Calu3 (cell line): ENCODE measurements at regions not wholly inside any gene's neighbourhood (a gene's known extent, or its start where the extent isn't known, plus 50 kb on each side); places are given as distances from the start of the nearest gene placed in this dataset.

Experiments
- BruUV-seq: library from RNA; stranded (reverse); fragments of 400-500 nt; replicated peaks from 2 replicates; lab custom pipeline; 2021; lab: Mats Ljungman, UMichigan
- CTCF ChIA-PET: fragments of 300-600 bp; sonication (Branson Sonifier 250); formaldehyde crosslinking; loops from one replicate; lab custom pipeline; 2022; ENCODE audit warnings: antibody characterized with exemption; lab: Charles Lee
- DNase-seq: peaks from one replicate; pipeline ENCODE4 v3.0.0; 2022
- H3K27ac Mint-ChIP-seq: one replicate; pipeline ENCODE4 v1.8.0; 2022; ENCODE audit warnings: mixed read lengths; ENCODE audit not compliant: unreplicated experiment
- H3K27me3 Mint-ChIP-seq: one replicate; pipeline ENCODE4 v1.8.0; 2022; ENCODE audit warnings: mixed read lengths; ENCODE audit not compliant: unreplicated experiment
- H3K36me3 Mint-ChIP-seq: one replicate; pipeline ENCODE4 v1.8.0; 2022; ENCODE audit warnings: mild to moderate bottlenecking, moderate library complexity, mixed read lengths; ENCODE audit not compliant: insufficient read depth, unreplicated experiment
- H3K4me1 Mint-ChIP-seq: one replicate; pipeline ENCODE4 v1.8.0; 2022; ENCODE audit warnings: mild to moderate bottlenecking, low read depth, mixed read lengths; ENCODE audit not compliant: unreplicated experiment
- H3K4me3 Mint-ChIP-seq: one replicate; pipeline ENCODE4 v1.8.0; 2022; ENCODE audit warnings: mild to moderate bottlenecking, low read depth, moderate library complexity, mixed read lengths; ENCODE audit not compliant: unreplicated experiment
- H3K9me3 Mint-ChIP-seq: one replicate; pipeline ENCODE4 v1.8.0; 2022; ENCODE audit warnings: low read depth, mixed read lengths; ENCODE audit not compliant: unreplicated experiment
- intact Hi-C: fragments of 100-400 bp; cut with micrococcal nuclease; formaldehyde crosslinking; loops from one replicate; pipeline ENCODE4 v1.10.0; 2022; ENCODE audit not compliant: unreplicated experiment
- TF ChIP-seq, protein P1 (sequence below): fragments of 200-600 bp; IDR thresholded peaks from one replicate; pipeline ENCODE4 v1.8.0; 2022; ENCODE audit warnings: antibody characterized with exemption; ENCODE audit not compliant: unreplicated experiment

DNA sequence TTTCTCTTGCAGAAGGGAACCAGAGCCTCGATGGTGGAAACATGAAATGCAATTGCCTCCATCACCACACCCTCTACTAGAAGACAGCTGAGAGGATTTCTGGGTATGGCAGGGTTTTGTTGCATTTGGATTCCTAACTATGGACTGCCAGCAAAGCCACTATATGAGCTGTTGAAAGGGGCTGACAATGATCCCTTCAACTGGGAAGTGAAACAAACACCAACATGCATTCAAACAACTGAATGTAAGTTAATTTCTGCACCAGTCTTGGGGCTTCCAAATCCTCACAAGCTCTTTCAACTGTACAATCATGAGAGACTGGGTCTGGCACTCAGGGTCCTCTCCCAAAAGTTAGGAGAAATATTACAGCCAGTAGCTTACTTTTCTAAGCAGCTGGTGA lies 116.7 kb upstream of the PLCL2 start:
- DNase-seq: no peak
- H3K36me3 Mint-ChIP-seq: no peaks in the 10 kb centered on the region
- H3K4me1 Mint-ChIP-seq: peaks cover 9% of the 10 kb centered on the region
- BruUV-seq: no TSS peak
- H3K27ac Mint-ChIP-seq: no peak overlapping the region
- TF ChIP-seq, protein P1, sequence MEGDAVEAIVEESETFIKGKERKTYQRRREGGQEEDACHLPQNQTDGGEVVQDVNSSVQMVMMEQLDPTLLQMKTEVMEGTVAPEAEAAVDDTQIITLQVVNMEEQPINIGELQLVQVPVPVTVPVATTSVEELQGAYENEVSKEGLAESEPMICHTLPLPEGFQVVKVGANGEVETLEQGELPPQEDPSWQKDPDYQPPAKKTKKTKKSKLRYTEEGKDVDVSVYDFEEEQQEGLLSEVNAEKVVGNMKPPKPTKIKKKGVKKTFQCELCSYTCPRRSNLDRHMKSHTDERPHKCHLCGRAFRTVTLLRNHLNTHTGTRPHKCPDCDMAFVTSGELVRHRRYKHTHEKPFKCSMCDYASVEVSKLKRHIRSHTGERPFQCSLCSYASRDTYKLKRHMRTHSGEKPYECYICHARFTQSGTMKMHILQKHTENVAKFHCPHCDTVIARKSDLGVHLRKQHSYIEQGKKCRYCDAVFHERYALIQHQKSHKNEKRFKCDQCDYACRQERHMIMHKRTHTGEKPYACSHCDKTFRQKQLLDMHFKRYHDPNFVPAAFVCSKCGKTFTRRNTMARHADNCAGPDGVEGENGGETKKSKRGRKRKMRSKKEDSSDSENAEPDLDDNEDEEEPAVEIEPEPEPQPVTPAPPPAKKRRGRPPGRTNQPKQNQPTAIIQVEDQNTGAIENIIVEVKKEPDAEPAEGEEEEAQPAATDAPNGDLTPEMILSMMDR: no peak
- no peak overlapping the region for H3K4me3 Mint-ChIP-seq
- CTCF ChIA-PET: no interaction called here
- H3K9me3 Mint-ChIP-seq: no peaks in the 10 kb centered on the region
- intact Hi-C loops: no loop called here
- H3K27me3 Mint-ChIP-seq: no peaks in the 10 kb centered on the region

DNA sequence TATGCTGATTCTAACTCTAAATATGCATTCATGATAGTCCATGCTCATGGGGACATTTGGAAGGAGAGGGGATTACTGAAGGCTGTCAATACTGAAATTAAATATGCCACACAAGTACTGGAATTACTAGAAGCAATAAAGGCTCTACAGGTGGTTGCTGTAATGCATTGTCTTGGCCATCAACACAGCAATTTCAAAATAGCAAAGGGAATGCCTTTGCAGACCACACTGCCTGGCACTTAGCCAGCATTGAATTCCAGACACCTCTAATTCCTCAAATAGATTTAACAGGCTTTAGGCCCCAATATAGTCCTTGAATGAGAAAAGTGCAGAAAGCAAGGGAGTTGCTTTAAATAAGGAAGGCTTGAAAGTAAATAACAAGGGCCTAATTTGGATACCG lies 115.8 kb upstream of the PLCL2 start:
- intact Hi-C loops: no loop called here
- Mint-ChIP-seq H3K4me1 (peaks cover 9% of the 10 kb centered on the region), H3K4me3 (no peak overlapping the region), H3K27ac (no peak overlapping the region), H3K36me3 (no peaks in the 10 kb centered on the region), H3K9me3 (no peaks in the 10 kb centered on the region), H3K27me3 (no peaks in the 10 kb centered on the region)
- TF ChIP-seq, protein P1: no peak
- CTCF ChIA-PET: no interaction called here
- no TSS peak for BruUV-seq
- peak; percentile 13 for DNase-seq

DNA sequence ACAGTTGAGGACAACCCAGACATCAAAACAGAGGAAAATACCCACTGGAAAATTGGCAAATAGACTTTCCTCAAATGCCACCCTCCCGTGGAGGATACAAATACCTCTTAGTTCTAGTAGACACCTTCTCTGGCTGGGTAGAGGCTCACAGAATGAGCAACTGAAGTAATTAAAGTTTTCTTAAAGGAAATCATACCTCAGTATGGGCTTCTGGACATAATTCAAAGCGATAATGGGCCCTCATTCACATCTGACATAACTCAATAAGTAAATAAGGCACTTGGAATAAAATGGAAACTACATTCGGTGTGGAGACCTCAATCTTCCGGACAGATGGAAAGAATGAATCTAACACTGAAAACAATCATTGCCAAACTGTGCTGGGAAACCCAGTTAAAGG lies 115.2 kb upstream of the PLCL2 start:
- Mint-ChIP-seq H3K4me1 (peaks cover 9% of the 10 kb centered on the region), H3K9me3 (no peaks in the 10 kb centered on the region), H3K27me3 (no peaks in the 10 kb centered on the region), H3K36me3 (no peaks in the 10 kb centered on the region), H3K4me3 (no peak overlapping the region), H3K27ac (no peak overlapping the region)
- BruUV-seq: no TSS peak
- no peak for DNase-seq
- TF ChIP-seq, protein P1: no peak
- intact Hi-C loops: no loop called here
- CTCF ChIA-PET: no interaction called here

DNA sequence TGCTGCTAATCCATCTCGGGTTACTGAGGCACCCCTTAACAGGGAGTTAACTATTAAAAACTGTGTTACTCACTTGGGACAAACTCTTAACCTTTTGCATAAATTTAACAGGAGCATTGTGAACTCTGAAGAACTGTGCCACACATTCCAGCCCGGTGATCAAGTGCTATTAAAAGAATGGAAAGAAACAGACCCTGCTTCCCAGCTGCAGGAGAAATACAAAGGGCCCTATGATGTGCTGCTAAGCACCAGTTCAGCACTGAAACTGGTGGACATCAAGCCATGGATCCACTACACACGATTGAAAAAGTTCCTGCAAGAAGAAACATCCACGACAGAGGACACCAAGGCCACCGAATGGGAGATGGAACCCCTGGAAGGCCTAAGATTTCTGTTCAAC lies 114.7 kb upstream of the PLCL2 start:
- H3K36me3 Mint-ChIP-seq: no peaks in the 10 kb centered on the region
- no peak overlapping the region for H3K27ac Mint-ChIP-seq
- peaks cover 2% of the 10 kb centered on the region for H3K9me3 Mint-ChIP-seq
- no peak overlapping the region for H3K4me3 Mint-ChIP-seq
- H3K27me3 Mint-ChIP-seq: no peaks in the 10 kb centered on the region
- BruUV-seq: no TSS peak
- TF ChIP-seq, protein P1: no peak
- CTCF ChIA-PET: no interaction called here
- H3K4me1 Mint-ChIP-seq: peaks cover 9% of the 10 kb centered on the region
- DNase-seq: no peak
- intact Hi-C loops: no loop called here
